GM18861 (cell line): ENCODE measurements at regions not wholly inside any gene's neighbourhood (a gene's known extent, or its start where the extent isn't known, plus 50 kb on each side); places are given as distances from the start of the nearest gene placed in this dataset.
"Not testable (repeated sequence)": the region's sequence is repeated elsewhere in the genome, so short reads cannot be mapped to it uniquely, and the experiment has no call there.

Experiments used
- ATAC-seq: cut with Tn5 transposase; IDR thresholded peaks from one replicate; pipeline ENCODE4 v1.9.1; 2021; ENCODE audit not compliant: unreplicated experiment

- ATAC-seq: no peak
These were observed 200.6 kb upstream of the KLF3 start for GRCh38 chr4:38463268-38463958.

GRCh38 chr4:38464328-38464727 is 199.7 kb upstream of the KLF3 start:
- no peak for ATAC-seq

GRCh38 chr4:38466401-38466800 is 197.6 kb upstream of the KLF3 start:
- no peak for ATAC-seq

GRCh38 chr4:38467296-38467695 is 196.7 kb upstream of the KLF3 start:
- no peak for ATAC-seq

GRCh38 chr4:38468339-38468866 is 195.6 kb upstream of the KLF3 start:
- ATAC-seq: no peak

- no peak for ATAC-seq
These were observed 194.6 kb upstream of the KLF3 start for GRCh38 chr4:38469410-38469809.

GRCh38 chr4:38470735-38471262 is 193.2 kb upstream of the KLF3 start:
- ATAC-seq: no peak

GRCh38 chr4:38482696-38483095 is 181.3 kb upstream of the KLF3 start:
- ATAC-seq: no peak

- ATAC-seq: not testable (repeated sequence)
These were observed 180.4 kb upstream of the KLF3 start for GRCh38 chr4:38483628-38484027.

GRCh38 chr4:38489011-38489861 is 174.8 kb upstream of the KLF3 start:
- no peak for ATAC-seq

- no peak for ATAC-seq
These were observed 173.9 kb upstream of the KLF3 start for GRCh38 chr4:38489924-38490639.

- ATAC-seq: no peak
These were observed 173.1 kb upstream of the KLF3 start for GRCh38 chr4:38490753-38491446.

- no peak for ATAC-seq
These were observed 172.0 kb upstream of the KLF3 start for GRCh38 chr4:38491854-38492478.

GRCh38 chr4:38493066-38493465 is 170.9 kb upstream of the KLF3 start:
- no peak for ATAC-seq

- ATAC-seq: no peak
These were observed 168.6 kb upstream of the KLF3 start for GRCh38 chr4:38495446-38495845.

- ATAC-seq: no peak
These were observed 166.9 kb upstream of the KLF3 start for GRCh38 chr4:38497121-38497520.

GRCh38 chr4:38499101-38499500 is 164.9 kb upstream of the KLF3 start:
- no peak for ATAC-seq

GRCh38 chr4:38500433-38500832 is 163.6 kb upstream of the KLF3 start:
- ATAC-seq: no peak

GRCh38 chr4:38501698-38502097 is 162.3 kb upstream of the KLF3 start:
- no peak for ATAC-seq

GRCh38 chr4:38503689-38504395 is 160.2 kb upstream of the KLF3 start:
- ATAC-seq: peak; percentile 85
